Stomach (tissue), 8 donors: ENCODE measurements at regions not wholly inside any gene's neighbourhood (a gene's known extent, or its start where the extent isn't known, plus 50 kb on each side); places are given as distances from the start of the nearest gene placed in this dataset.
"Not testable (repeated sequence)": the region's sequence is repeated elsewhere in the genome, so short reads cannot be mapped to it uniquely, and the experiment has no call there.

Source experiments
- DNase-seq, 2 donors: peaks; one replicate each; pipeline versions ENCODE4 v3.0.0 to v3.0.0-alpha.2; 2013 to 2019
- H3K27ac ChIP-seq, 5 donors: fragments of 200-600 bp in 4 of 5; sonication (generic) in 4 of 5; one replicate each; pipeline ENCODE4 v1.5.1; 2013 to 2019; ENCODE audit warnings: mild to moderate bottlenecking in 1 of 5, moderate library complexity in 1 of 5
- H3K27me3 ChIP-seq, 3 donors: fragments of 200-600 bp; sonication (generic); one replicate each; pipeline ENCODE4 v1.5.1; 2017 to 2019; ENCODE audit warnings: mixed run types in 1 of 3
- H3K36me3 ChIP-seq, 4 donors: fragments of 200-600 bp; sonication (generic); 1 replicate in 3 of 4; 2 replicates in 1 of 4; pipeline ENCODE4 v1.5.1; 2016 to 2019
- H3K4me1 ChIP-seq, 4 donors: fragments of 200-600 bp; sonication (generic); one replicate each; pipeline ENCODE4 v1.5.1; 2016 to 2019
- H3K4me3 ChIP-seq, 4 donors: fragments of 200-600 bp; sonication (generic) in 3 of 4; one replicate each; pipeline ENCODE4 v1.5.1; 2016 to 2019; ENCODE audit warnings: mild to moderate bottlenecking in 1 of 4
- H3K9me3 ChIP-seq, 4 donors: fragments of 200-600 bp; sonication (generic); one replicate each; pipeline ENCODE4 v1.5.1; 2016 to 2019
- EP300 ChIP-seq: sonication (generic); formaldehyde crosslinking; IDR thresholded peaks from one replicate; pipeline ENCODE4 v1.6.1; 2017; ENCODE audit warnings: antibody characterized with exemption
- POLR2A ChIP-seq, 4 donors: fragments of 450-650 bp; IDR thresholded peaks; one replicate each; pipeline ENCODE4 v1.6.1; 2016; ENCODE audit warnings: antibody characterized with exemption in 4 of 4, control low read depth in 2 of 4, mild to moderate bottlenecking in 1 of 4, moderate library complexity in 1 of 4
- POLR2AphosphoS5 ChIP-seq, 3 donors: sonication (generic); formaldehyde crosslinking; IDR thresholded peaks; one replicate each; pipeline ENCODE4 v1.6.1; 2016; ENCODE audit warnings: antibody characterized with exemption in 3 of 3
- WGBS, 5 donors: extraction: QIAGEN DNeasy Blood & Tissue Kit in 3 of 5; methylation state at CpG; one replicate each; pipeline versions ENCODE4 v1.1.5 to v1.1.7; 2013 to 2018; 5-methylcytosine and 5-hydroxymethylcytosine counted together
- intact Hi-C: fragments of 100-400 bp; cut with DNase I; formaldehyde crosslinking; loops from one replicate; pipeline ENCODE4 v1.15.1; 2023; ENCODE audit warnings: low total_unique reads
- TF ChIP-seq, protein P1 (sequence below), 7 experiments: fragments of 450-650 bp in 4 of 7; fragments of 200-600 bp in 3 of 7; sonication (generic) in 3 of 7; IDR thresholded peaks; one replicate each; pipeline ENCODE4 v1.5.1; 2016 to 2019; ENCODE audit warnings: antibody characterized with exemption in 7 of 7, control low read depth in 2 of 7, mild to moderate bottlenecking in 1 of 7
- donor health status: healthy with polysubstance abuse.
- donor health status: Bipolar disorder and iron deficiency.
- donor health status: healthy.

DNA sequence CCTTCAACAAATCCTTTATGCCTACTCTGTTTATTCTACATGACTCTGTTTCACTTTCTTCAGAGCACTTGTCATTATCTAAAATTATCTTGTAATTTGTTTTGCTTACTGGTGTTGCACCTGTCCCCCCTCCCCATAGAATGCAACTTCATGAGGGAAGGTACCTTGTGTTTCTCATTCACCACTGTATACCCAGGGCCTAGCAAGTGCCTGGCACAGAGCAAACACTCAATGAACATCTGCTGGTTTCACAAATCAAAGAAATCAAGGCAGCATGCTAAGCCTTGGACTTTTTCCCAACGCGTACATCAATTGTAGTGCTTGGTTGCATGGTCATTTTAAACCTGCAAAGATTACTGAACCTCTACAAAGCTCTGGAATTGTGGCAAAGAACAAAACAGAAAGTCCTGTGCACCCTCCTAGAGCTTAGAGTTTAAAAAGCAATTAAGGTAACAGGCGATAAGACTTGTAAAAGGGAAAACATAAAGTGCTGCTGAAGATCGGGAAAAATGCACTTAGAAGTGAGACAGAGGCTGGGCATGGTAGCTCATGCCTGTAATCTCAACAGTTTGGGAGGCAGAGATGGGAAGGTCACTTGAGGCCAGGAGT lies 479.1 kb downstream of the MED13L start:
- WGBS, 5 donors: 62 to 82% (median 79%) methylated on average over 4 of the region's 4 CpGs
- TF ChIP-seq EP300 (no peak), POLR2A (IDR thresholded peaks at IDR 0.05) (no peak), POLR2AphosphoS5 (IDR thresholded peaks at IDR 0.05) (no peak)
- TF ChIP-seq, protein P1, sequence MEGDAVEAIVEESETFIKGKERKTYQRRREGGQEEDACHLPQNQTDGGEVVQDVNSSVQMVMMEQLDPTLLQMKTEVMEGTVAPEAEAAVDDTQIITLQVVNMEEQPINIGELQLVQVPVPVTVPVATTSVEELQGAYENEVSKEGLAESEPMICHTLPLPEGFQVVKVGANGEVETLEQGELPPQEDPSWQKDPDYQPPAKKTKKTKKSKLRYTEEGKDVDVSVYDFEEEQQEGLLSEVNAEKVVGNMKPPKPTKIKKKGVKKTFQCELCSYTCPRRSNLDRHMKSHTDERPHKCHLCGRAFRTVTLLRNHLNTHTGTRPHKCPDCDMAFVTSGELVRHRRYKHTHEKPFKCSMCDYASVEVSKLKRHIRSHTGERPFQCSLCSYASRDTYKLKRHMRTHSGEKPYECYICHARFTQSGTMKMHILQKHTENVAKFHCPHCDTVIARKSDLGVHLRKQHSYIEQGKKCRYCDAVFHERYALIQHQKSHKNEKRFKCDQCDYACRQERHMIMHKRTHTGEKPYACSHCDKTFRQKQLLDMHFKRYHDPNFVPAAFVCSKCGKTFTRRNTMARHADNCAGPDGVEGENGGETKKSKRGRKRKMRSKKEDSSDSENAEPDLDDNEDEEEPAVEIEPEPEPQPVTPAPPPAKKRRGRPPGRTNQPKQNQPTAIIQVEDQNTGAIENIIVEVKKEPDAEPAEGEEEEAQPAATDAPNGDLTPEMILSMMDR (IDR thresholded peaks at IDR 0.05): no peak
- DNase-seq: no peak
- H3K9me3 ChIP-seq: no peaks in the 10 kb centered on the region
- no peaks in the 10 kb centered on the region for H3K4me1 ChIP-seq
- H3K27ac ChIP-seq: no peak overlapping the region
- H3K36me3 ChIP-seq: no peaks in the 10 kb centered on the region
- no peak overlapping the region for H3K4me3 ChIP-seq
- no peaks in the 10 kb centered on the region for H3K27me3 ChIP-seq
- intact Hi-C loops: no loop called here

- WGBS, 5 donors: 46 to 65% (median 50%) methylated on average over 6 of the region's 6 CpGs
- intact Hi-C loops: no loop called here
- H3K9me3 ChIP-seq: no peaks in the 10 kb centered on the region
Measured at GRCh38 chr12:115794659-115795081, 482.8 kb downstream of the MED13L start.

DNA sequence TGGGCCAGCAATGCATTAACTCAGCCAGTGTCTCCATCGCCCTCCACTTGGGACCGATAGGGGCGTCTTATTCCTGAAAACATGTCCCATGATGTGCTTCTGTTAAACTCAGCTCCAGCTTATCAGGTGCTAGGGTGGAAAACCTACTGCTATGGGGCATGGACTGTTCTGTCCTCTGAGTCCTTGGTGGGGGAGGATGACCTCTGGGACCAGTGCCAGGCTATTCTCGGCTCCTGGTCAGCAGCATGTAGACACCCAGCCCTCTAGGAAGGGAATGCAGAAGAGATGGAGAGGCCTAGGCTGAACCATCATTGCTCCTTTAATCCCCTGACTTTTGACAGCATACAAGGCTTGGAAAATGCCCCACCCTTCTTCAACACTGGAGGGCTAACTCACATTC lies 486.2 kb downstream of the MED13L start:
- no peak overlapping the region for H3K4me3 ChIP-seq
- no peak for DNase-seq
- H3K4me1 ChIP-seq: no peaks in the 10 kb centered on the region
- intact Hi-C loops: no loop called here
- no peak for TF ChIP-seq EP300
- TF ChIP-seq, protein P1 (IDR thresholded peaks at IDR 0.05): no peak
- no peak for TF ChIP-seq POLR2AphosphoS5 (IDR thresholded peaks at IDR 0.05)
- no peak for TF ChIP-seq POLR2A (IDR thresholded peaks at IDR 0.05)
- H3K36me3 ChIP-seq: no peaks in the 10 kb centered on the region
- H3K27ac ChIP-seq: no peak overlapping the region
- H3K27me3 ChIP-seq: peaks cover 0 to 24% (median 0%) of the 10 kb centered on the region in 3 donors
- H3K9me3 ChIP-seq: no peaks in the 10 kb centered on the region
- WGBS, 5 donors: 82 to 92% (median 89%) methylated on average over 4 of the region's 4 CpGs

More at GRCh38 chr12:115794659-115795081, 482.8 kb downstream of the MED13L start:
- TF ChIP-seq EP300: no peak
- TF ChIP-seq POLR2AphosphoS5 (IDR thresholded peaks at IDR 0.05): no peak
- TF ChIP-seq, protein P1 (IDR thresholded peaks at IDR 0.05): no peak
- TF ChIP-seq POLR2A (IDR thresholded peaks at IDR 0.05): no peak
- Histone ChIP-seq H3K27me3 (peaks cover 0 to 11% (median 0%) of the 10 kb centered on the region in 3 donors), H3K4me3 (no peak overlapping the region), H3K36me3 (no peaks in the 10 kb centered on the region), H3K4me1 (no peaks in the 10 kb centered on the region), H3K27ac (no peak overlapping the region)
- DNase-seq: peak in 1 of 2 donors; percentile 18

- H3K27me3 ChIP-seq: peaks cover 0 to 24% (median 0%) of the 10 kb centered on the region in 3 donors
- TF ChIP-seq EP300 (no peak), POLR2AphosphoS5 (IDR thresholded peaks at IDR 0.05) (no peak), POLR2A (IDR thresholded peaks at IDR 0.05) (no peak)
- TF ChIP-seq, protein P1 (IDR thresholded peaks at IDR 0.05): no peak
- 74 to 94% (median 87%) methylated on average over 1 of the region's 1 CpG for WGBS, 5 donors
- no peaks in the 10 kb centered on the region for H3K36me3 ChIP-seq
- no peak for DNase-seq
- no peaks in the 10 kb centered on the region for H3K9me3 ChIP-seq
- intact Hi-C loops: no loop called here
- no peak overlapping the region for H3K27ac ChIP-seq
- no peaks in the 10 kb centered on the region for H3K4me1 ChIP-seq
- no peak overlapping the region for H3K4me3 ChIP-seq
Measured at GRCh38 chr12:115790526-115790925, 487.0 kb downstream of the MED13L start.

DNA sequence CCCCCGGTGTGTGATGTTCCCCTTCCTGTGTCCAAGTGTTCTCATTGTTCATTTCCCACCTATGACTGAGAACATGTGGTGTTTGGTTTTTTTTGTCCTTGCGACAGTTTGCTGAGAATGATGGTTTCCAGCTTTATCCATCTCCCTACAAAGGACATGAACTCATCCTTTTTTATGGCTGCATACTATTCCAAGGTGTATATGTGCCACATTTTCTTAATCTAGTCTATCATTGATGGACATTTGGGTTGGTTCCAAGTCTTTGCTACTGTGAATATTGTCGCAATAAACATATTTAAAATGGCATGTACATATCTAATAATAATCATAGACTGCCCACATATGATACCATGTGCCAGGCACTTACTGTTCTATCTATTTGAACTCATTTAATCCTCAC lies 491.0 kb downstream of the MED13L start:
- H3K4me3 ChIP-seq, H3K27ac ChIP-seq, H3K4me1 ChIP-seq, intact Hi-C loops, H3K36me3 ChIP-seq, H3K9me3 ChIP-seq, DNase-seq: not testable (repeated sequence)
- WGBS, 5 donors: 82 to 98% (median 84%) methylated on average over 3 of the region's 3 CpGs
- H3K27me3 ChIP-seq: peaks cover 0 to 20% (median 0%) of the 10 kb centered on the region in 3 donors
